DND-41 (cell line): ENCODE measurements at regions not wholly inside any gene's neighbourhood (a gene's known extent, or its start where the extent isn't known, plus 50 kb on each side); places are given as distances from the start of the nearest gene placed in this dataset.

Experiments
- ATAC-seq: fragments of 200-7000 bp; cut with Tn5 transposase; 3 replicates; pipeline ENCODE4 v1.9.1; 2021; ENCODE audit warnings: low read depth; ENCODE audit not compliant: insufficient read depth
- DNase-seq: peaks from one replicate; pipeline ENCODE4 v3.0.0-alpha.2; 2020
- H2AFZ ChIP-seq: 2 replicates; pipeline ENCODE4 v1.6.0; 2012; ENCODE audit warnings: low read depth, low read length
- H3K27ac ChIP-seq: 2 replicates; pipeline ENCODE4 v1.5.1; 2012; ENCODE audit warnings: low read length, inconsistent platforms
- H3K27me3 ChIP-seq: fragments of 200-600 bp; sonication (generic); 2 replicates; pipeline ENCODE4 v1.6.0; 2012; ENCODE audit warnings: low read length, mild to moderate bottlenecking, inconsistent platforms; ENCODE audit not compliant: insufficient read depth, poor library complexity
- H3K36me3 ChIP-seq: 2 replicates; pipeline ENCODE4 v1.5.1; 2012; ENCODE audit warnings: low read length, inconsistent platforms; ENCODE audit not compliant: insufficient read depth
- H3K4me1 ChIP-seq: 2 replicates; pipeline ENCODE4 v1.5.1; 2012; ENCODE audit warnings: mild to moderate bottlenecking, low read length; ENCODE audit not compliant: insufficient read depth
- H3K4me2 ChIP-seq: 2 replicates; pipeline ENCODE4 v1.6.0; 2012; ENCODE audit warnings: mild to moderate bottlenecking, moderate library complexity, low read length, inconsistent platforms; ENCODE audit not compliant: insufficient read depth
- H3K4me3 ChIP-seq, 2 experiments: fragments of 200-600 bp in 1 of 2; shearing (Covaris generic) in 1 of 2; 2 replicates each; pipeline ENCODE4 v1.5.1; 2012 to 2016; ENCODE audit warnings: inconsistent platforms in 2 of 2, low read length in 2 of 2, mild to moderate bottlenecking in 2 of 2, low read depth in 1 of 2, moderate library complexity in 1 of 2
- H3K79me2 ChIP-seq: 2 replicates; pipeline ENCODE4 v1.6.0; 2012; ENCODE audit warnings: low read length, inconsistent platforms; ENCODE audit not compliant: insufficient read depth
- H3K9ac ChIP-seq: 2 replicates; pipeline ENCODE4 v1.6.0; 2012; ENCODE audit warnings: low read depth, mild to moderate bottlenecking, inconsistent platforms, low read length, moderate library complexity
- H3K9me3 ChIP-seq: 2 replicates; pipeline ENCODE4 v1.5.1; 2012; ENCODE audit warnings: low read length, moderate library complexity, mild to moderate bottlenecking, inconsistent platforms; ENCODE audit not compliant: insufficient read depth, severe bottlenecking
- H4K20me1 ChIP-seq: 2 replicates; pipeline ENCODE4 v1.6.0; 2012; ENCODE audit warnings: low read length; ENCODE audit not compliant: insufficient read depth
- CTCF ChIP-seq: IDR thresholded peaks from 2 replicates; pipeline ENCODE4 v1.5.1; 2012; ENCODE audit warnings: borderline replicate concordance, low read length, moderate library complexity, mild to moderate bottlenecking; ENCODE audit not compliant: poor library complexity, severe bottlenecking; ENCODE audit errors: extremely low read depth
- EZH2 ChIP-seq: IDR thresholded peaks from 3 replicates; pipeline ENCODE4 v1.6.1; 2012; ENCODE audit warnings: borderline replicate concordance, low read depth, mild to moderate bottlenecking, moderate library complexity, low read length, inconsistent platforms; ENCODE audit not compliant: severe bottlenecking

DNA sequence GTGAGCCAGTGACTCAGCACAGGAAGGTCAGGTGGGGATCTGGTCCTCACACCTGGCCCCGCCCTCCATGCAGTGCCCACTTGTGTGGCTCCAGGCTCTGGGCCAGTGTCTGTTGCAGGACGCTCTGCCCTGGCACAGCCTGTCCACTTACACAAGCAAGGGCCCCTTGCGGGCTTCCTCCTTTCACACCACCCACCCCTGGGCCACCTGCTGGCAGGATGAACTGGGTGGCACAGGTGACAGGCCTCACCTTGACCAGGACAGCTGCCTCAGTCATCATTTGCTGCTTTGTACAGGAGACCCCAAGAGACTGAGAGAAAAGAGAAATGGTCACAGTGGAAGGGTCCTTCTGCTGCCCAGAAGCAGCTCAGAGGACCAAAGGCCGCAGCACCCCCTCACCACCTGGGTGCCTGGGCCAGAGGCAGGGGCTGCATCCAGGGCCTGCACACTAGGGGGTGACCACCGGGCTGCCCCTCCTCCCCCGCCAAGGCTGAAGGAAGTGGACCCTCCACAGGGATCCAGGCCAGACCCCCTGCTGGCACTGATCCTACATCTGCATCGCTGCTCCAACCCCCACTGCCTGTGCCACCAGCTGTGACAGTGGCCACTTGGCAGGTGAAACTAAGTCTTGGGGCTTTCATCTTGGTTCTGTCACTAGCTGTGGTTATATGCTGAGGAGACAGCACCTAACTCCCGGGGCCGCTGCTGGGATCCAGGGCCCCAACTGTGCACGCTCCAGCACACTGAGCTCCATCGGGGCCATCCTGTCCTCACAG, 110.3 kb downstream of the TUBA3C start:
- no peak for ATAC-seq
- no peak for TF ChIP-seq EZH2
- no peak for TF ChIP-seq CTCF
- H3K79me2 ChIP-seq, result no peaks in the 10 kb centered on the region

DNA sequence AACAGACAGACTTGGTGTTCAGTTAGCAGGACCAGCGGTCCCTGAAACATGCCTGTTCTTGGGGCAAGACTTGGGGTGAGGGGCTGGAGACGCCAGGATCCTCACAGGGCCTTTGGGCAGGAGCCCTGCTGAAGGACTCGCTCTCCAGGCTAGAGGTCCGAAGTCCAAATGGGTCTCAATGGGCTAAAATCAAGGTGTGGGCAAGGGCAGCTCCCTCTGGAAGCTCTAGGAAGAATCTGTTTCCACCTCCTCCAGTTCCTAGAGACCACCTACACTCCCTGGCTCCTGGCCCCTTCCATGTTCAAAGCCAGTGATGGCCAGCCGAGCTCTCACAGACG, 111.3 kb downstream of the TUBA3C start:
- Histone ChIP-seq H2AFZ (no peak overlapping the region), H3K4me3 (no peak overlapping the region), H3K9ac (no peak overlapping the region), H3K36me3 (no peaks in the 10 kb centered on the region), H3K9me3 (no peaks in the 10 kb centered on the region), H3K27me3 (no peaks in the 10 kb centered on the region), H3K4me2 (no peak overlapping the region), H3K27ac (no peak overlapping the region), H4K20me1 (no peaks in the 10 kb centered on the region), H3K79me2 (no peaks in the 10 kb centered on the region), H3K4me1 (no peaks in the 10 kb centered on the region)
- TF ChIP-seq EZH2 (no peak), CTCF (no peak)
- ATAC-seq (no peak), DNase-seq (no peak)

More for the DNA sequence above, 110.3 kb downstream of the TUBA3C start:
- H3K9me3 ChIP-seq, result no peaks in the 10 kb centered on the region
- no peak for DNase-seq
- no peaks in the 10 kb centered on the region for H3K27me3 ChIP-seq
- no peak overlapping the region for H3K27ac ChIP-seq
- H3K9ac ChIP-seq, result no peak overlapping the region
- no peaks in the 10 kb centered on the region for H4K20me1 ChIP-seq
- H3K4me1 ChIP-seq, result no peaks in the 10 kb centered on the region
- H3K4me3 ChIP-seq, result no peak overlapping the region
- H2AFZ ChIP-seq, result no peak overlapping the region
- no peaks in the 10 kb centered on the region for H3K36me3 ChIP-seq
- no peak overlapping the region for H3K4me2 ChIP-seq

GRCh38 chr13:19069684-19070397, 111.8 kb downstream of the TUBA3C start:
- Histone ChIP-seq H3K4me1 (no peaks in the 10 kb centered on the region), H3K9ac (no peak overlapping the region), H3K27me3 (no peaks in the 10 kb centered on the region), H2AFZ (no peak overlapping the region), H3K9me3 (no peaks in the 10 kb centered on the region), H4K20me1 (no peaks in the 10 kb centered on the region), H3K27ac (no peak overlapping the region), H3K4me3 (no peak overlapping the region), H3K36me3 (no peaks in the 10 kb centered on the region), H3K4me2 (no peak overlapping the region), H3K79me2 (no peaks in the 10 kb centered on the region)
- no peak for DNase-seq
- TF ChIP-seq CTCF, result no peak
- TF ChIP-seq EZH2, result no peak
- ATAC-seq, result no peak
